ENCODE measurements at regions not wholly inside any gene's neighbourhood (a gene's known extent, or its start where the extent isn't known, plus 50 kb on each side); places are given as distances from the start of the nearest gene placed in this dataset.
A peak's percentile ranks its signal among the peaks of the same experiment; 100 is the strongest.
"Not testable (repeated sequence)": the region's sequence is repeated elsewhere in the genome, so short reads cannot be mapped to it uniquely, and the experiment has no call there.

DNA sequence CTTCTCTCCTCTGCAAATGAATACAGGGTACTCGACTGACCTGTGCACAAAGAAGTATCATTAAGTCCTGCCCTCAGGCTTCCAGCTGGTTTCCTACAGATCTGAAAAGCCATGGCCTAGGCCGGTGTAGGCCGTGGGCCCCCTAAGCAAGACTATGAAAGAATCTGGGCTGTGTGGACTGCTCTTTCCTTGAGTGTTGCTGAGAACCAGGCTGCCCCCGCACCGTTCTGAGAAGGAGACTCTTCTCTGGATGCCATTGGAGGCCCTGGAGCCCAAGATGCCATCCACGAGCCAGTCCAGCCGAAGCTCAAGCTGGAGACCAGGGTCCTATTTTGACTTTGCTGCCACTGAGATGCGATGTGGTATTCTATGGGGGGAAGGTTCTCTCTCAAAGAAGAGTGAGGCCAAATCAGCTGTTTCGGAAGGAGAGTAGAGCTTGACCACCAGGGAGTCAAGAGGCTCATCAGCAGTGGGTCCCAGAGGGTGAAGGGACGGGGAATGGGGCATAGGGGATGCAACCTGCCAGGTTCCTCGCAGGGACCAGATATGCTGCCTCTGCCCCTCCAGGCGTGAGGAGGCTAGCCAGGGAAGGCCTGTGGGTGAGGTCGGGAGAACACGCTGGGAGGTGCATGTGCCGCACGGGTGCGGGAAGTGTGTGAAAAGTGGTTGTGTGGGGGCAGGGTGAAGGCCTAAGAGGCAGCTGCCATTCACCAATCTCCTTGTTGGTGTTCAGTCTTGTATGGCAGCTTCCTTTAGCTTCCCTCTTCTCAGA lies 96.4 kb upstream of the B3GAT1 start:
- peak overlapping the region; percentile 7 to 50 for H3K27ac Mint-ChIP-seq
- ATAC-seq (peak; percentile 27), DNase-seq (no peak)
- H3K4me1 Mint-ChIP-seq = no peaks in the 10 kb centered on the region
- no peak overlapping the region for H3K4me3 Mint-ChIP-seq
- peaks cover 35% of the 10 kb centered on the region for H3K27me3 Mint-ChIP-seq
- H3K9me3 Mint-ChIP-seq = no peaks in the 10 kb centered on the region

DNA sequence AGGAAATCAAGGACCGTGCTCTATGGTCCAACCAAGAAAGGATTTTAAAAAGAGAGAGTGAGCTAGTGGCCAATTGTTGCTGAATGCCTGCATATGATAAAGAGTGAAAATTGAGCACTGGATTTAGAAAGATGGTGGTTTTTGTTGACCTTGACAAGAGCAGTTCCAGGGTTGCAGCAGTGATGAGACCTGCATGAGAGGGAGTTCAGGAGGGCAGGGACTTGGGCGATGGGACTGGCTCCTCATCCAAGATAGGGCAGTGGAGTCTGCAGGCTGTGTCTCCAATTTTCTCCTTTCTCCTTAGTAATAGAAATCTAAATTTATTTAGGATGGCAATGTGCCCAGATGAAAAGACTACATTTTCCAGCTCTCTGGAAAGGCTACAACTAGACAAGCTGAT lies 94.0 kb upstream of the B3GAT1 start:
- DNase-seq = no peak
- Mint-ChIP-seq H3K9me3 (no peaks in the 10 kb centered on the region), H3K4me3 (no peak overlapping the region), H3K4me1 (no peaks in the 10 kb centered on the region), H3K27ac (no peak overlapping the region), H3K27me3 (peaks cover 50% of the 10 kb centered on the region)
- ATAC-seq = no peak

DNA sequence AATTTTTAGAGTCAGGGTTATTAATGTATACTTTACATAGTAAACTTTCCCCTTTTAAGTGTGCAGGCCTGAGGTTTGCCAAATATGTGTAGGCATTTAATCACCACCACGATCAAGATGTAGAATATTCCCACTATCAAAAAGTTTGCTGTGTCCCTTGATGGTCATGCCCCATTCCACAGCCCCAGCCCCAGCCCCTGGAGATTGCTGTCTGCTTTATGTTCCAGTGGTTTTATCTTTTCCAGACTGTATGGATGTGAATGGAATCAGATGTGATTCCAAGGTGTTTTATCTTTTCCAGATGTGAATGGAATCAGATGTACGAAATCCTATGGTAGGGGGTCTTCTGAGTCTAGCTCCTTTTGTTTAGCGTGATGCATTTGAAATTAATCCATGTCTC lies 93.1 kb upstream of the B3GAT1 start:
- Mint-ChIP-seq H3K27ac (no peak overlapping the region), H3K4me3 (no peak overlapping the region), H3K9me3 (no peaks in the 10 kb centered on the region), H3K4me1 (no peaks in the 10 kb centered on the region), H3K27me3 (peaks cover 45% of the 10 kb centered on the region)
- no peak for ATAC-seq
- DNase-seq = no peak

DNA sequence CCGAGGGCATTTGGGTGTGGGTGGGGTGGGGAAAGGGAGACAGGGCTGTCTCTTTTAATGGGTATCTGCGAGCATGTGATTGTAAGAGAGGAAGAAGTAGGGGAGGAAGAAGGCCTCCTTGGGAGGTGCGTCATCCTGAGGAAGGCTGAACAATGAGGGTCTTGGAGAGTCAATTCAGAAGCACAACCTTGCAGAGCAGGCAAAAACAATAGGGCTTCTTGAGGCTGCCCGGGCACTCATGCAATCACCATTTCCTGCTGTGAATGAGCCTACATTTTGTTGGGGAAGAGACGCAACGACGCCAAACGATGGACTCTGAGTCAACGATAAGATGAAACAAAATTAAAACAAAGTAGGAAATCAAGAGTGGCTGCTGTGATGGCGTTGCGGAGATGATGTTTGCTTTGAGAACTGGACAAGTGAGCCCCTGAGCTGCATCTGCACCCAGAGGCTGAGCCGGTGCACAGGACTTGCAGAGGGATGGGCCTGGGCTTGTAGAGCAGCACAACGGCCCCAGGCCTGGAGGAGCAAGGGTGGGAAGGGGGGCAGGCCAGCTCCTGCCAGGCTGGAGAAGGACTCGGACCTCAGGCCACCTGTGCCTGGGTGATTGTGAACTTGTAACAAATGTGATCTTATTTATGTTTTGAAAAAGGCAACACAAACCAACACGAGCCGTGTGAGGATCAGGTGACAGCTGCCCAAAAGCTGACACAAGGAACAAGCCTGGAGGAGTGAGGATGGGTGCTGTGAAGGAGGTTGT lies 92.3 kb upstream of the B3GAT1 start:
- Mint-ChIP-seq H3K9me3 (no peaks in the 10 kb centered on the region), H3K27me3 (peaks cover 45% of the 10 kb centered on the region), H3K4me3 (no peak overlapping the region), H3K4me1 (no peaks in the 10 kb centered on the region), H3K27ac (peak overlapping the region in 1 of 2 donors; percentile 68)
- DNase-seq = no peak
- no peak for ATAC-seq

DNA sequence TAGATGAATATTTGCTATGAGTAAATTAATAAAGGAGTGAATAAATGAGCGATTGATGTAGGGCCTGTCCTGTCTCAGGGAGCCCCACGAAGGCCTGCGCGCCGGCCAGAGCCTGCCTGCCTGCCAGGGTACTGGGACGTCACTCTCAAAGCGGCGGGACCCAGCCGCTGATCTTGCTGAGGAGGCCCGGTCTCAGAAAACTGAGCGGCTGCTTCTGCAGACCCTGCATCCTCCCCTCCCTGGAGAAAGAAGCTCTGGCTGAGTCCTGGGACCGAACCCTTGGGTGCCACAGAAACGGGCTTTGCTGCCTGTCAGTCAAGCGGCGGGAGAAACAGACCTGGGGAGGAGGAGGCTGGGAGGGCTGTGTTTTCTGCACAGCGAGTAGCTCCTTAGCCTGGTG lies 91.6 kb upstream of the B3GAT1 start:
- no peaks in the 10 kb centered on the region for H3K4me1 Mint-ChIP-seq

DNA sequence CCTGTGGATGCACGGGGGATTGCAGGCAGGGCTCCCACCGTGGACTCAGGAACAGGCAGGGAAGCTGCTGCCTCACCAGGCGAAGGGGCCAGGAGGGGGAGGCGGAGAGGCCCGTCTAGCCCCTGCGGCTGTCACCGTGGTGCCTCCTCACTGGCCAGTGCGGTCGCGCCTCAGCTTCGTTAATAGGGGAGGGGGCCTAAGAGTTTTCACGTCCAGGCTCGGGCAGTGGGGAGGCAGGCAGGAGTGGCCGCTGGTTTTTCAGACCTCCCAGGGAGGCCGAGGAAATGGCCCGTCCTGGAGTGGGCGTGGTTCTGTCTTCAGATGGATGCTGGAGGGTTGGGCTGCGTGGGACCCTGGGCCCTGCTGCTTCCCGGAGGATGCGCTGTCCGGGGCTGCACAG lies 91.1 kb upstream of the B3GAT1 start:
- peaks cover 45% of the 10 kb centered on the region for H3K27me3 Mint-ChIP-seq
- no peak for ATAC-seq
- no peaks in the 10 kb centered on the region for H3K9me3 Mint-ChIP-seq
- no peak overlapping the region for H3K4me3 Mint-ChIP-seq
- DNase-seq = no peak
- H3K27ac Mint-ChIP-seq = no peak overlapping the region
- no peaks in the 10 kb centered on the region for H3K4me1 Mint-ChIP-seq

More for the DNA sequence above, 91.6 kb upstream of the B3GAT1 start:
- H3K27ac Mint-ChIP-seq = peak overlapping the region in 1 of 2 donors; percentile 31
- peaks cover 45% of the 10 kb centered on the region for H3K27me3 Mint-ChIP-seq
- H3K4me3 Mint-ChIP-seq = no peak overlapping the region
- DNase-seq = no peak
- ATAC-seq = no peak
- H3K9me3 Mint-ChIP-seq = no peaks in the 10 kb centered on the region

DNA sequence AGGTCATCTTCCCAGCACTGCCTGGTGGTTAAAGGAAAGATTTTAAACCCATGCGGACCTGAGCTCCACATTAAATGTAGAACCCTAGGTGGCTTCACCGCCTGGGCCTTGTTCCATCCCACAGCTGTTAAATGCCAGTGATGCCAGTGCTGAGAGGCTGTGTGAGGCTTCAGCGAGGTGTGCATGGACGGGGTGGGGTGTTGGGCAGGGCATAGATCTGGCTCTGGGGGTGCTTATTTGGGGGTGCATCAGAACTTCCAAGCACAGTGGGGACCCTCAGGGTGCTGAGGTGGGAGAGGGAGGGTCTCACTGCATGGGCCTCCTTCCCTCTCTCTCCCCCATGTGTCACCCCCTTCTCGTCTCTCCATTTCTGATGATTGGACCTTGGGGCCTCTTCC lies 90.1 kb upstream of the B3GAT1 start:
- Mint-ChIP-seq H3K4me3 (no peak overlapping the region), H3K27me3 (peaks cover 53% of the 10 kb centered on the region), H3K27ac (no peak overlapping the region), H3K4me1 (no peaks in the 10 kb centered on the region), H3K9me3 (peaks cover 0 to 5% of the 10 kb centered on the region in 2 donors)
- DNase-seq = no peak
- ATAC-seq = no peak

DNA sequence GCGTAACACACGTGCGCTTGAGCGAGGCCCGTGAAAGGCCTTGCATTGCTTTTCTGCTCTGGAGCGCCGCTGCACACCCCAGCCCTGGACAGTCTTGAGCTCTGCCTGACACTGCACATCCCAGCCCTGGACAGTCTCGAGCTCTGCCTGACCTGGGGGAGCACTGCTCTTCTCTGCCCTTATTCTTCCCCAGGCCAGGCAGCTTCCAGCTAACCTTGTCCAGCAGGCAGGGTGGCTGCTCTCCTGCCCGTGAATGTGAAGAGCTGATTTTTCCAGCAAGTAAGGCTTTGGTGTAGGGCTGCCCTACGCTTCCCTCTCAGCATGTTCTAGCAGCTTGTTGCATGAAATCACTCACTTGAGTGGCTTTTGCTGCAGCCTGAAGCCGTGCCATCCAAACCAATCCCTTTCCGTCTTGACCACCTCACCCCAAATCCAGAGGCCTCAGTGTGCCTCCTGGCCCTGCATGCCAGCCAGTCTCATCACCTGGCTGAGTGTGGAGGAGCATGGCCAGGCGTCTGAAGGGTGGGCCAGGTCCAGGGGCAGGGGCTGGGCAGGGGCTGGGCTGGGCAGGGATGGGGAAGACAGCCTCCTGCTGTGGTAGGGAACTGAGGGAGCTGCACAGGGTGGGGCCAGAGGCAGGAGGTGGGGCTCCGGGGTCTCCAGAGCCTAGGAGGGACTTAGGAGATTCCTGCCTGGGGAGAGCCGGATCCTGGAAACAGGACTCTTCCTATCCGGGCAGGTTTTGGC lies 89.5 kb upstream of the B3GAT1 start:
- Mint-ChIP-seq H3K9me3 (peaks cover 5 to 11% of the 10 kb centered on the region in 2 donors), H3K4me3 (no peak overlapping the region), H3K27ac (no peak overlapping the region), H3K27me3 (peaks cover 54% of the 10 kb centered on the region), H3K4me1 (no peaks in the 10 kb centered on the region)
- no peak for DNase-seq
- peak; percentile 25 for ATAC-seq

DNA sequence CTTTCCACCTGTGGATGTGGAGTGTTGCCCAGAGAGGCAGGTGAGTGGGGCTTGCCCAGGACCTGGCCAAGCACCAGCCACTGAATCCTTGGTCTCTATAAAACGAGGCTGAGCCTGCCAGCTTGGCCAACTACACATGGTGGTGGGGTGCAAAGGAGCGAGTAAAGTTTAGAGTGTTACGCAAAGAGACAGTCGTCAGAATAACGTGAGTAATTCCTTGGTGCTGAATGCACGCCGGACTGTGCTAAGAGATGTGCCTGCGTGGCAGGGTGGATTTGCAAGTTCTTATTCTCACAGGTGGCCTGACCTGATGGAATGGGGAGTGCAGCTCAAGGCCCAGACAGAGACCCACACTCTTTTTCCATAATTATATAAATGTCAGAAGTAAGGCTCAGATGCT lies 88.6 kb upstream of the B3GAT1 start:
- no peak overlapping the region for H3K4me3 Mint-ChIP-seq
- H3K4me1 Mint-ChIP-seq = no peaks in the 10 kb centered on the region
- no peak for DNase-seq

DNA sequence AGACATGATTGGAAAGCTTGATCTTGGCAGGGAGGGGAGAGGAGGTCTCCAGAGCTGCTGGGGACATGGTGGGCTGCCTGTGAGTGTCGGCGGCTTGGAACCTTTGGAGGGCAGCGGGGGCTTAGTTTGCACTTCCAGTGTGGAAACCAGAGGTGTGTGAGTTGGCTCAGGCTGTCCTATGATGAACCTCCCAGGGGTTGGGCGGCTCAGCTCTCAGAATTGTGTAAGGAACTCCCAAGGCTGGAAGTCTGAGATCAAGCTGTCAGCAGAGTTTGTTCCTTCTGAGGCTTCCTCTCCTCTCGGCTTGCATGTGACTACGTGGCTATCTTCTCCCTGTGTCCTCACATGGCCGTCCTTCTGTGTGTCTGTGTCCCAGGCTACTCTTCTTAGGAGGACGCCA lies 87.9 kb upstream of the B3GAT1 start:
- no peak for DNase-seq
- ATAC-seq = no peak
- Mint-ChIP-seq H3K4me3 (no peak overlapping the region), H3K4me1 (no peaks in the 10 kb centered on the region), H3K9me3 (peaks cover 11 to 19% of the 10 kb centered on the region in 2 donors), H3K27ac (no peak overlapping the region), H3K27me3 (peaks cover 42% of the 10 kb centered on the region)

More for the DNA sequence above, 88.6 kb upstream of the B3GAT1 start:
- Mint-ChIP-seq H3K9me3 (peaks cover 6 to 12% of the 10 kb centered on the region in 2 donors), H3K27ac (peak overlapping the region in 1 of 2 donors; percentile 20), H3K27me3 (peaks cover 48% of the 10 kb centered on the region)
- ATAC-seq = no peak

DNA sequence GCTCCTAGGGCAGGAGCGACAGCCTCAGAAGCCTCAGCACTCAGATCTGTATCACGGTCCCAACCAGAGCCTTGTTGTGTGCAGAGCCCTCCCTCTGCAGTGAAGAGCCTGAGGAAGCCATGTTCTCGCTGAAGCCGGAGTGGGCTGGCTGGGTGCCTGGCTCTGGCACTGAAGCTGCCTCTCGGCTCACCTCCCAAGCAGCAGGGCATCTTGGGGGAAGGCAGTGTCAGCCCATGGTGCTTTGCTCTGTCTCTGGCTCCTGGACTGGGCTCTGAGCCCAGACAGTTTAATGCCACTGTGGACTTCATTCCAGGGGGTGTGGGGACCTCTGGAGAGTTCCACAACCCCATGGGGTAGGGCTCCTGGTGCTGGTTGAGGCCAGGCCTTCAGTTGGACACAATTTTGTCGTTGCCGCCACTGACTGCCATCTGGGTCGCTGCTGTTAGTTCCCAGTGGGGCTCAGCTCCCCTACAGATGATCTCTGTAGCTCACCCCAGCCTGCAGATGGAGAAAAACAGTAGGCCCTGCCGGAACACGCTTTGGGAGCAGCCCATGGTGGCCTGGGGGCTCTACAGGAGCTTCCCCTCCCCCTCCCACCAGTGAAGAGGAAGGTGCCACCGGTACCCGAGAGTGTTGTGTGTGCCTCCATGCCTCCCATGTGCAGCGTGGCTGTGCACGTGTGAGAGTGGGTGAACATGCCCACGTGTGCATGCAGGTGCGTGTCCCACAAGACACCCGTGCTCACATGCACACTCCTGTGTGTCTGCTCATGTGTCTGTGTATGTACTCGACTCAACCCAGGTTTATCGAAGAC lies 86.5 kb upstream of the B3GAT1 start:
- DNase-seq (no peak), ATAC-seq (no peak)
- Mint-ChIP-seq H3K9me3 (peaks cover 13 to 22% of the 10 kb centered on the region in 2 donors), H3K27me3 (peaks cover 28% of the 10 kb centered on the region), H3K4me3 (no peak overlapping the region), H3K27ac (no peak overlapping the region), H3K4me1 (no peaks in the 10 kb centered on the region)

DNA sequence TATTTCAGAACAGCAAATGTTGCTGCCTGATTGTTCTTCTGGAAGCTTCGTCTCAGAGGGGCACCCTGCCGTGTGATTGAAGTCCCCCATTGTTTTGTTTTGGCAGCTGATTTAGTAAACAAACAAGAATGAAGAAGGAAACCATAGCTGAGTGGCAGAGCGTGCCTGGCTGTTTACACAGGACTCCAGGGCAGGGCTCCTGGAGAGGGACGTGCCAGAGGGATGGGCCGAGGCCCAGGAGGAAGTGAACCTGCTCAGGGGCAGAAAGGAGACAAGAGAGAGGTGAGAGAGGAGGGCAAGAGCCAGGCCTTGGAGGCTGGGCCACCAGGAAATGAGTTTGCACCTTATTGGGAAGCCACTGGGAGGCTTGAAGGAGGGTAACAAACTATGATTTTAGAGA lies 85.5 kb upstream of the B3GAT1 start:
- DNase-seq (no peak), ATAC-seq (no peak)
- no peak overlapping the region for H3K27ac Mint-ChIP-seq
- peaks cover 18% of the 10 kb centered on the region for H3K27me3 Mint-ChIP-seq
- H3K4me3 Mint-ChIP-seq = no peak overlapping the region
- no peaks in the 10 kb centered on the region for H3K4me1 Mint-ChIP-seq
- H3K9me3 Mint-ChIP-seq = peaks cover 13 to 22% of the 10 kb centered on the region in 2 donors

DNA sequence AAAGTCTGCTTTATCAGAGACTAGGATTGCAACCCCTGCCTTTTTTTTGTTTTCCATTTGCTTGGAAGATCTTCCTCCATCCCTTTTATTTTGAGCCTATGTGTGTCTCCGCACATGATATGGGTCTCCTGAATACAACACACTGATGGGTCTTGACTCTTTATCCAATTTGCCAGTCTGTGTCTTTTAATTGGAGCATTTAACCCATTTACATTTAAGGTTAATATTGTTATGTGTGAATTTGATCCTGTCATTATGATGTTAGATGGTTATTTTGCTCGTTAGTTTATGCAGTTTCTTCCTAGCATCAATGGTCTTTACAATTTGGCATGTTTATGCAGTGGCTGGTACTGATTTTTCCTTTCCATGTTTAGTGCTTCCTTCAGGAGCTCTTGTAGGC lies 84.0 kb upstream of the B3GAT1 start:
- not testable (repeated sequence) for DNase-seq, H3K27ac Mint-ChIP-seq, H3K4me3 Mint-ChIP-seq, H3K27me3 Mint-ChIP-seq, ATAC-seq, H3K4me1 Mint-ChIP-seq
- H3K9me3 Mint-ChIP-seq = peaks cover 13 to 22% of the 10 kb centered on the region in 2 donors

DNA sequence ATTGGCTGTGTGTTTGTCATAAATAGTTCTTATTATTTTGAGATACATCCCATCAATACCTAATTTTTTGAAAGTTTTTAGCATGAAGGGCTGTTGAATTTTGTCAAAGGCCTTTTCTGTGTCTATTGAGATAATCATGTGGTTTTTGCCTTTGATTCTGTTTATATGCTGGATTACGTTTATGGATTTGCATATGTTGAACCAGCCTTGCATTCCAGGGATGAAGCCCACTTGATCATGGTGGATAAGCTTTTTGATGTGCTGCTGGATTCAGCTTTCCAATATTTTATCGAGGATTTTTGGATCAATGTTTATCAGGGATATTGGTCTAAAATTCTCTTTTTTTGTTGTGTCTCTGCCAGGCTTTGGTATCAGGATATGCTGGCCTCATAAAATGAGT lies 82.4 kb upstream of the B3GAT1 start:
- not testable (repeated sequence) for H3K4me3 Mint-ChIP-seq, H3K27ac Mint-ChIP-seq, H3K4me1 Mint-ChIP-seq, H3K27me3 Mint-ChIP-seq, DNase-seq, ATAC-seq
- peaks cover 13 to 22% of the 10 kb centered on the region in 2 donors for H3K9me3 Mint-ChIP-seq

DNA sequence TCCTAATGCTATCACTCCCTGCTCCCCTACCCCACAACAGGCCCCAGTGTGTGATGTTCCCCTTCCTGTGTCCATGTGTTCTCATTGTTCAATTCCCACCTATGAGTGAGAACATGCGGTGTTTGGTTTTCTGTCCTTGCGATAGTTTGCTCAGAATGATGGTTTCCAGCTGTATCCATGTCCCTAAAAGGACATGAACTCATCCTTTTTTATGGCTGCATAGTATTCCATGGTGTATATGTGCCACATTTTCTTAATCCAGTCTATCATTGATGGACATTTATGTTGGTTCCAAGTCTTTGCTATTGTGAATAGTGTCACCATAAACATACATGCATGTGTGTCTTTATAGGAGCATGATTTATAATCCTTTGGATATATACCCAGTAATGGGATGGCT lies 80.4 kb upstream of the B3GAT1 start:
- ATAC-seq, DNase-seq, H3K4me3 Mint-ChIP-seq, H3K27ac Mint-ChIP-seq, H3K4me1 Mint-ChIP-seq: not testable (repeated sequence)
- peaks cover 18% of the 10 kb centered on the region for H3K27me3 Mint-ChIP-seq
- peaks cover 13 to 20% of the 10 kb centered on the region in 2 donors for H3K9me3 Mint-ChIP-seq
